HG03139 (cell line): ENCODE measurements at regions not wholly inside any gene's neighbourhood (a gene's known extent, or its start where the extent isn't known, plus 50 kb on each side); places are given as distances from the start of the nearest gene placed in this dataset.

Experiments used
- ATAC-seq: cut with Tn5 transposase; IDR thresholded peaks from one replicate; pipeline ENCODE4 v1.9.1; 2021; ENCODE audit not compliant: unreplicated experiment

DNA sequence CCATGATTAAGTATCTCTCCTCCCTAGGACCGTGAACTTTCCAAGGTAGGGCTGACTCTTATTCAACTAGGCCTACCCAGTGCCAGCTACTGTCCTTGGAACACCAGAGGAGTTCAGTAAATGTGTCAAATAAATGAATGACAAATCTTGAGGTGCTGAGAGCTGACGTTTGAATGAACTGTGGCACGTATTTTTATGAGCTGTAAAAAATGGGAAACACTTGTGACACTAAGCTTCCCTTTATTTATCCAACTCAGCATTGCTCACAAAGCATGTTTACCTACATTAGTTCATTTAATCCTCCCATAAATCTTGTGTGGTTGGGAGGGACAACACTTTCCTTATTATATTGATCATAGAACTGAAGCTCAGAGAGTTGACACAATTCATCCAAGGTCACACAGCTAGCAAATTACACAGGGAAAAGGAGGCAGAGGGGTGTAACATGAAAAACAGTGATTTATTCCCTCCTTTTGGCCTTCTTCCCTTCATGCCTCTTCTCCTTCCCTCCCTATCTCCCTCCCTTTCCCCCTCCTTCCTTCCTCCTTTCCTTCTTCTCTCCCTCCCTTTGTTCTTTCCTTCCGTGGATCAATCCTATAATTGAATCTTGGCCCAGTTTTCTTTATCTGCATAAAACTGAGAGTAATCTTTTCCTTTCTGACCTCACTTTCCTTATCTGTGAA lies 412.6 kb downstream of the DMRT2 start:
- no peak for ATAC-seq

DNA sequence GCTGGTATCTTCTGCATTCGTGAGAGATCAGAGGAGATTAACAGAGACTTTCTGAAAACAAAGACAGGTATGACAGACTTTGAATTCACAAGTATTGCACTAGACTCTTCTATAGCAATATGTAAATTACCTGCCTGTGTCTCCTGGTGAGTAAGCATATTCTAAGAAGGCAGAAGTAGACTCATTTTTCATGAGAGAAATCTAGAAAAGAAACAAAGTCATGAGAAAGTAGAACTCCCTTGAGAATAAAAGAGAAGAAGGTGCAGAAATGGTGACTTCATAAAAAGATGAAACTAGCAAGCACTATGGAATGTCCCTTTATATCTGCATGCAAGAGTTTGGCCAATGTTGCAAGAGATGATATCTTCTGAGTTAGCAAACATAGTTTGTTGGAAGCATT lies 419.8 kb downstream of the DMRT2 start:
- ATAC-seq: peak; percentile 51

DNA sequence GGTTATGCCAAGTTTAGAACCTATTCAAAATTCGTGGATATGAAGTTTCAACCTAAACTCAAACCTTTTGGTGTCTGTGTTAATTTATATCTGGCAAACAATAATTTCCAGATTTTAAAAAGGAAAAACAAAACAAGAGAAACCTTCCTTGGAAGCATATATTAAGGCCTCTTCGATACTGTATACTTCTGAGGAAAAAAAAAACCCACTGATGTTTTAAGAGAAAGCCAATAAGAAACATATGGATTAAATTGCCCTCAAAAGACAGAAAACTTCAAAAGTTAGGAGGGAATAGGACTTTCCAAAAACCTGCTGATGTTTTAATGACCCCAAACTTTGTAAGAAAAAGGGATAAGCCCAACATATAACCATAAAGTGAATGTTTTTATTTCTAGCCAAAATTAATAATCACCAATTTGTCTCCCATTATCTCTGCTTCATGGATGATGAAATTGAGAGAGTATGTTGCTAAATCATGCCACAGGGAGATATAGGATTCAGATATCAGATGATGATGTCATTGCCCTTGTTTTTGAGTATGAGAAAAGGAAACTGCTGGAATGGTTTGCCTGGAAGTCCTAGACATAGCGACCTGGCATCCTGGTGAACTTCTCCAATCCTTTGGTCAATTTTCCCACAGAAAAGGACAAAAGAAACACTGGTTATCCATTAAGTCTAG lies 423.9 kb downstream of the DMRT2 start:
- ATAC-seq: no peak

DNA sequence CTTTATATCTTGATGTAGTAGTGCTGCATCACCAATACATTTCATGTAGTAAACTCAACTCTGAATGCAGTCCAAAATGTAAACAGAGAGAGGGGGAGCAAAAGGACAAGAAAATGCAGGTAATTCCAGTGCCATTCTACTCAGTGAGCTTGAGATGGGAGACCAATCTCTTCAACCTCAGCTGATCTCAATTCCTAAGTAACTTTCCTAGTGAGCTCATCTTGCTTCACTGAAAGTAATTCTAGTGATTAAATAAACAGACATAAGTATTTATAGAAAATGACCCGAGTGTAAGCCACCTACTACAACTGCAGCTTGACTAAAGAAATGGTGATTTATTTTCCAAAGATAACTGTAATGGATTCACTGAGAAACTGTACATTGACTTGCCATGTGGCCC lies 424.5 kb downstream of the DMRT2 start:
- no peak for ATAC-seq

DNA sequence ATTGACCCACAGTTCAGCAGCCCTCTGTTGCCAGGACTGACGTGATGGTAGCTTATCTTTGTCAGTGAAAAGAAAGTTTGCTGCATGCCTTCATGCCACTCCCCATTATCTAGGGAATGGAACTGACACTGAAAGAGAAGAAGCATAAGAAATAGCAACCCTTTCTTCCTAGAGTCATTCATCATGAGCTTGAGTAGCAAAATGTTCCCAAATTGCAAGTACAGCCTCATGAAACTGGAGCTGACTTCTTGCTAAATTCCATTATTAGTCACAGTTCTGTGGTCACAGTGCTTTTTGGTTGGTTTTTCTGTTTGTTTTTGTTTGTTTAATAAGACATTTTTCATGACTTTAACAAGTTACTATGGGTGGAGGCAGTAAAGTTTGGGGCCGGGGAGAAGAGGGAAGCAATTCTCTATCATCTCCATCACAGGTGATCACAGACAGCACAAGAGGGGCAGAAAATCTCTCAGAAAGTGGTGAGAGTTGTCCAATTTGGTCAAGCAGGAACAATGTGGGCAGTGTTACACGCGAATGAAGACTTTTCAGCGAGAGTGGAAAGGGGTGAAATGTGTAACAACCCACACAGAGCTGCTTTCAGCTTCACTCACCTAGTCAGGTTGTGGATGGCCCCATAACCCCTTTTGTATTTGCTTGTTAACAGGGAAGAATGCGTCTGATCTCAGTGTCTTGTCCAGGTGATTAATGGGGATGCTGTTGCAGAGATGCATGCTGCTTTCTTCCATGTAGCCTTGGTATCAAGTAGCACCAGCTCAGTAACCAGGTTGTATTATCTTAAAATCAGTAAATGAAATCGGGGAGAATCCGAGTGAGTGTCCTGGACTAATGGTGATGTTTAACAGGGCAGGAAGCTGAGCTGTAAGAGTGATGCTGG lies 440.4 kb downstream of the DMRT2 start:
- peak; percentile 80 for ATAC-seq

DNA sequence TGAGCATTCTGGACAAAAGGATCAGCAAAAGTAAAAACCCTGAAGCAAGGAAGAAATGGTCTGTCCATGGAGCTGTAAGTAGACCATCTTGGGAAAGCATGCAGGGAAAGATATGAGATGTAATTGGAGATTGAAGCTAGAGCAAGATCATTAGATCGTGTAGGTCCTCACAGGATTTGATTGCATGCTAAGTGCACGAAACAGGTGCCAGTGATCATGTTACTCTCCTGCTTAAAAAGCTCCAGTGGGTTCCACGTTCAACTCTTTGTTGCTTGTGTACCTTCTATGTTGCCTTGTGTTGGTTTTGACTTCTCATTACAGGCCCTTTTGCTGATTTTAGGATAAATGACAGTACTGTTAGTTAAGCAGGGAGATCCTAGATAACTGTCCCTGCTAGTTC lies 442.0 kb downstream of the DMRT2 start:
- ATAC-seq: no peak

DNA sequence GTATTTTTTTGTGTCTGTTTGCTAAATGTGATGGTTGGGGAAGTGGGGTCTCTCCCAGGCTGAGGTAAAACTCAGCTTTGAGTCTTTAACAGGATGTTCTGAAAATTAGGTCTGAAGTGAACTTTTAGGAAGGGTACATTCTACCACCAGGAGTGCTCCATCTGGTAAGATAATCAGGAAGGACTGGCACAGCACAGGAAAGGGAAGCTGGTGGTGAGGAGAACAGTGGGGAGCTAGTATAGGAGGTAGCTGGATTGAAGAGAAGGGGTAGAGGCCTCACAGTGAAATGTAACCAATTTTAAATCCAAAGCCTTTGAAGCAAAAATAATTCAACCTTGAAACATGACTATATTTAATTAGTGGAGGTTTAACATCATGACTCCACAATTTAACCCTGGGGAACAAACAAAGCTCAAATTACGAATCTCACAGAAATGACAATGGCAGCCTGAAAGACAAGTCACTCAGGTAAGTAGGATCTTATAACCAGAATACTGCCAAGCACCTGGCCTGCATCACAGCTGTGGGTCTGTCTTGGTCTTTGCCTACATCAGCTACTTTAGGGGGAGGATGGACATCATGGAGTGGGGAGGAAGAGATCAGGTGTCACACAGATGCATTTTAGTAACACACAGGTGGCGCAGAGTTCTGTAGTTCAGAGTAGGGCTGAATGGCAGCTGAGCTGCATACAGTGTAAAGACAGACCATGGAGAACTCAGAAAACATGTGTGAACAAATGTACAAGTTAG lies 445.3 kb downstream of the DMRT2 start:
- no peak for ATAC-seq

DNA sequence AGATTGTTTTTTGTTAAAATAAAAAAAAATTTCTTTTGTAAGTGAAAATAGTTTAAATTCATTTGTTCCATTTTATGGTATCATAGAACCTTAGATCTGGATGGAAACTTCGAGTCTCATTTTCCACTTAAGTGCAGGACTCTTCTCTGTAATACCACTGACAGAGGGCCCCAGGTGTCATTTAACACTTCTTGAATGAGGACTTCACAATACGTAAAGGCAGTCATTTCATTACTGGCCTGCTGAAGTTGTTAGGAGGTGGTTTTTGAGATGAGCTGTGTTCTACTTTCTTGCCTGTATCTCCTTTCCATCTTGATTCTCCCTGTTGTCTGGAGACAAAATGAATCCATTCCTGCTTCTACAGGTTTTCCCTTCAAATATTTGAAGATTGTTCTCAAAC lies 455.3 kb downstream of the DMRT2 start:
- no peak for ATAC-seq

DNA sequence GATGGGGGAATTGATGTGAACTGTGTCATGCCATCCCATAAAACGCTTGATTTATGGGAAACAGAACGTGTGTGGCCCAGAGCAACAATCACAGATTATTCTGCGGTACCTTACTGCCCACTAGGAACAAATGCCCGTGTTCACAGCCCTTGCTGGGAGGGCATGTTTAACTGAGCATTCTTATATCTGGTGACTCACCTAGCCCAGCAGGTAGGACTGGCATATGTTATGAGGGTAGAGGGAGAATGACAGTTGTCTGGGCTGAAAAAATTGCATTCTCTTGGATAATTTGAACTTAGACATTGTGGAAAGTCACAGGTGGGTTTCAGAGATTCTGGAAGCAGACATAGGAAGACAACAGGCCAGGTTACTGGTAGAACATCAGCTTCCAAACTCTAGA lies 460.6 kb downstream of the DMRT2 start:
- no peak for ATAC-seq

DNA sequence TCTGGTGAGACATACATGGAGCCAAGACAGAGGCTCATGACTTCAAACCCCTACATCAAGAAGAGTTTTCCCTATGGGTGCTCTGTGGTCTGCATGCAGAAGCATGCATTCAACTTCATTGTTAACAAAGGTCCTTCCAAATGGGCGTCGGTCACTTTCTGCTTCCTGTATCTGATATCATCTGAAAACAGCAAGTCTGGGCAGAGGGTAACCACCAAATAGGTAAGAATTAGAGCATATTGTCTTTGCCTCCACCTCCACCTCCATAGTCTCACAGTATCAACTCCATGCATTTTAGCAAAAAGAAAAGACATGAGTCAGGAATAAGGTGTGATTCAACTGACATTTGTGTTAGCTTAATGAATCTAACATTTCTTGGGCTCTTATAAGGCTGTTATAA lies 462.9 kb downstream of the DMRT2 start:
- ATAC-seq: no peak

DNA sequence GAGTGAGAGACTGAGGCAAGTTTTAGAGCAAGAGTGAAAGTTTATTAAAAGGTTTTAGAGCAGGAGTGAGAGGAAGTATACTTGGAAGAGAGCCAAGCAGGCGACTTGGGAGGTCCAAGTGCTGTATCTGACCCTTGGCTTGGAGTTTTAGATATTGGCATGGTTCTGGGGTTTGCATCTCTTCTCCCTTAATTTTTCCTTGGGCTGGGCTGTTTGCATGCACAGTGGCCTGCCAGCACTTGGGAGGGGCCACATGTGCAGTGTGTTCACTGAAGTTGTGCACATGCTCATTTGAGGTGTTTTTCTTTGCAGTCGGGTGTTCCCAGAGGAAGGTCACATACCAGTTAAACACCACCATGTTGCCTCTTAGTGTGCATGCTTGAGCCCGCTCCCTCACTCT lies 464.1 kb downstream of the DMRT2 start:
- no peak for ATAC-seq

DNA sequence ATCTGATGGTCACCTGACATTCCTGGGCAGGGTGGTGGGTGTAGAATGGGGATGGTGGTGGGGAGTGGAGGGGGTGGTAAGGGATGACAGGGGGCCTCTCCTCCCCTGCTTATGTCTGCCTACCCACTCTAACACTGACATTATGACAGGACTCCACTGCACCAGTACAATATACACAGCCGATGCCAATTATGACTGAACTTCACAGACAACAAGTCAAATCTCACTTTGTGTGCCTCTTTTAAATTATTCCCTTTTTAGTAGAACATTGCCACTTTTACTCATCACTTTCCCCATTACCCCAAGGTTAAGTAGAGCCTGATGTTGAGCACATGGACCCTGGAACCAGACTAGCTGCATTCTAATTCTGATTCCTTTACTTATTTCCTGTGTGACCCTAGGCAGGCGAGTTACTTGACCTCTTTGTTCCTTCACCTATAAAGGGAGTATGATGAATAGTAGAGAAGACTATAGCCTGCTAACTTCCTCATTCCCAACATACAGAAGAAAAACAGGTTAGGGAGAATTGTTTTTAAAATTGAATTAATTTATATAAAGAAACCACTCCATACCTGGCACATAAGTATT lies 464.7 kb downstream of the DMRT2 start:
- ATAC-seq: no peak

DNA sequence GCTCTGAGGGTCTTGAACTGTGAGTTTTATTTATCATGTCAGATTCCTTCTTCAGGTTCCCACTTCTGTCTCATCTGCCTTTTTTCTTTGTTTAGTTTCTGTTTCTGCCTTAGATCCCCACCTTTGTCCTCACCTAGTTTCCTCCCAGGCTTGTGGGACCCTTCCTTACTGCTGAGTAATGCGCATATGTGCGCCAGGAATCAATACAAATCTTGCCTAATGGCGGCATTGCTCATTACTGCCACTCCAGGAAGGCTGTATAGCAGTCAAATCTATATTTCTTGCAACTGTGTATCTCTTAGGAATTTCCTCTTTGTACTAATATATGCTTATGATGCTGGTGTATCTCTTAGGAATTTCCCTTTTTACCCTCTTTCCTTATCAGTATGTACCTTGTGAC lies 465.4 kb downstream of the DMRT2 start:
- no peak for ATAC-seq

DNA sequence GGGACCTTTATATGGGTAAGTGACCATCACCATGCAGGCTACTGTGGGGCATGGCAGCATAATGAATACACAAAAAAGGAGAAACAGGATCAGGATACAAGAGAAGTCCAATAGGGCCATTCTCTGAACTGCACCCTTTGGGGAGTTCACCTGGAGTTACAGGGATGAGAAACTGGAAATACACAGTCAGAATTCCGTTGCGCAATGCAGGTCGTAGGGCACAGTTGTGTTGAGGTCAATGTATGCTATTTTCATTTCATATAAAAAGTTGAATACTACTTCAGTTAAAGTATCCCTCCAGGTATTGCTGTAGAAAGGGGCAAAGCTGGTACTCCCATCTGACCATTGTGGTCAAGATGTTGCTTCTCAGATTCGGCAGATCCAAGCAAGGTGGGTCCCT lies 471.4 kb downstream of the DMRT2 start:
- no peak for ATAC-seq

DNA sequence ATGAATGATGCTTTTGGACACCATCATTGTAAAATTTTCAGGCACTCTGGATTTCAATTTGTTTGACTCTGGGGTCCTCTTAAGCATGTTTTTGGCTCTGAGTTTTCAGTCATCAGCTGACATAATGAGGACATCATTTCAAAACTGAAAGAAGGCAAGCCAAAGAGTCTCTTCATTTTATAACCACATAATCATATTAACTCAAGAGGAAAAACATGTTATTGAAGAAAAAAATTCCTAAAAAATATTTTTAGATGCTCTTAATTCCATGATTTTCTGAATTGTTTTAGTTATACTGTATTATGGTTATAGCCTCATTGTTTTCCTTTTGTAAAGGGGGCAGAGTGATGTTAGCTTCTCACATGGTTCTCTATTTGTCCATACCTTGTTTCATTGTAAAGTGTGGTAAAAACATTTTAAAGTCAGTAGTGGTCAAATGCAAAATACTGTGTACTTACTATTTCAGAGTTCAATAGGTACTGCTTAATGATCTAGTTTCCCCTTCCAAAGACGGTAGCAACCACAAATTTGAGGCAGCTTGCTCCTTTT lies 472.1 kb downstream of the DMRT2 start:
- ATAC-seq: no peak

DNA sequence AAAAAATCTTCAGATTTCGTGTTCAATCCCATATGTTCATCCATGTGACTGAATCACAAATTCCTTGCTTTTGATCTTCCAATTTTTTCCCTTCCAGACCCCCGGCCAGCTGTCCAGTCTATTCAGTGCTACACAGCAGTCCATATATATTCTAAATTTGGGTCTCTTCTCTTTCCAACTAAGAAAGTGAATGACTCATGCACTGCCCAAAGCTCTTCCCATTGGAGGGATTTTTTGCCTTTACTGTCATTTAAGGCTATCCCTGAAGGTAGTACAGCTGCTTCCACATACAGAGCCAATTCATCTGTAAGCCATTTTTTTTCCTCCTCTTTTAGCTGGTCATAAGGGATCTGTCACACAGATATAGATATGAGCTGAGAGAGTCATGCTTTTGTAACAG lies 478.3 kb downstream of the DMRT2 start:
- ATAC-seq: no peak

DNA sequence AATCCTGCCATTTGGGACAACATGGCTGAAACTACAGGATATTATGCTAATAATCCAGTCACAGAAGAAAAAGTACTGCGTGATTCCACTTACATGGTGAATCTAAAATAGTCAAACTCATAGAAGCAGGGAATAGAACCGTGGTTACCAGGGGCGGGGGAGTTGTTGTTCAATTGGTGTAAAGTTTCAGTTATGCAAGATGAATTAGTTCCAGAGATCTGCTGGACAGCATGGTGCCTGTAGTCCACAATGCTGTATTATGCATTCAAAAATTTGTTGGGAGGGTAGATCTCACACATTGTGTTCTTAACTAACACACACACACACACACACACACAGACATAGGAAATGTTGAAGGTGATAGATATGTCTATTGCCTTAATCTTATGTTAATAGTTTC lies 480.5 kb downstream of the DMRT2 start:
- no peak for ATAC-seq

DNA sequence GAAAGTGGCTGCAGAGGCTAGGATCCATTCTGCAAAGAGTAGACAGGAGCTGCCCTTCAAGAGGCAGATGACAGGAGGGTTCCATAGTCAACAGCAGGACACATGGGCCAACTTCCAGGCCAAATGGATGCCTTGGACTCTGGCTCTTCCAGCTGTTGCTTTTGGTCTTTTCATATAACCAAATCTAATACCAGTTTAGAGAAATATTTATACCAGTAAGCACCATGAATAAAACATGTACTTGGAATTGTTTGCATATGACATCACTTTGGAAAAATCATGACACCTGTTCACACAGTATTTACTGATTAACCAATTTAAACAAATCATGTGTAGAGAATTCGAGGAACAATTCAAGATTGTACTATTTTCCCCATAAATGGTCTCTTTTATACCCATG lies 481.3 kb downstream of the DMRT2 start:
- ATAC-seq: no peak

DNA sequence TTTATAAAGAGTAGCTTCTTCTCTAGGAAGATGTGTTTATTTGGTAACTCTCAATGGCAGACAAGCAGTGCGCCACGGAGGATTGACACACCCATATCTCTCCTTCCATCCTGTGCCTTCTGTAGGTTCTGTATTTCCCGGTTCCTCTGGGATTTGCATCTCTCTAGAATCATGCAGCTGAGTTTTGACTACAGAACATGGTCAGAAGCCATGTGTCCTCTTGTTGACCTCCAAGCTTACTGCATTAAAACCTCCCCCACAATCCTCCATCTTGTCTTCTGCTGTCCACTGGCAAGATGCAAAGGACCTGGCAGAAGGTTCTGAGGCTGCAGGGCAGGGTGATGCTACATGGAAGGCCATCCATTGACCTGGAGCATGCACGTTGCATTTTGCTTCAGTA lies 482.0 kb downstream of the DMRT2 start:
- no peak for ATAC-seq

DNA sequence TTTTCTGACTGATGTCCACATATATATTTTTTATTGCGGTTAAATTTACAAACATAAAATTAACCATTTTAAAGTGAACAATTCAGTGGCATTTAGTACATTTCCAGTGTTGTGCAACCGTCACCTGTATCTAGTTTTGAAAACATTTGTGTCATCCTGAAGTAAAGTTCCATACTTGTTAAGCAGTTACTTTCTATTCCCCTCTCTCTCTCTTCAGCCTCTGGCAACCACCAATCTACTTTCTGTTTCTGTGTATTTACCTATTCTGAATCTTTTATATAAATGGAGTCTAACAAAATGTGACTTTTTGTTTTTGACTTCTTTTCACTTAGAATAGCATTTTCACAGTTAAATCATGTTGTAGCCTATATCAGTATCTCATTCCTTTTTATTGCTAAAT lies 480.1 kb upstream of the SMARCA2 start:
- peak; percentile 77 for ATAC-seq

DNA sequence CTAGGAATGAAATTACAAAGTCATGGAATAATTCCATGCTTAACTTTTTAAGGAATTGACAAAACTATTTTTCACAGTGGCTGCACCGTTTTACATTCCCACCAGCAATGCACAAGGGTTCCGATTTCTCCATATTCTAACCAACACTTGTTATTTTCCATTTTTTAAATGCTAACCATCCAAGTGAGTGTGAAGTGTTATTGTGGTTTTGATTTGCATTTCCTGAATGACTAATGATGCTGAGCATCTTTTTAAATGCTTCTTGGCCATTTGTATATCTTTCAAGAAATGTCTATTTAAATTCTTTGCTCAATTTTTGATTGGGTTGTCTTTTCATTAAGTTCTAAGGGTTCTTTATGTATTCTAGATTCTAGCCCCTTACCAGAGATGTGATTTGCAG lies 479.5 kb upstream of the SMARCA2 start:
- ATAC-seq: no peak
